ENCODE measurements at regions not wholly inside any gene's neighbourhood (a gene's known extent, or its start where the extent isn't known, plus 50 kb on each side); places are given as distances from the start of the nearest gene placed in this dataset.

DNA sequence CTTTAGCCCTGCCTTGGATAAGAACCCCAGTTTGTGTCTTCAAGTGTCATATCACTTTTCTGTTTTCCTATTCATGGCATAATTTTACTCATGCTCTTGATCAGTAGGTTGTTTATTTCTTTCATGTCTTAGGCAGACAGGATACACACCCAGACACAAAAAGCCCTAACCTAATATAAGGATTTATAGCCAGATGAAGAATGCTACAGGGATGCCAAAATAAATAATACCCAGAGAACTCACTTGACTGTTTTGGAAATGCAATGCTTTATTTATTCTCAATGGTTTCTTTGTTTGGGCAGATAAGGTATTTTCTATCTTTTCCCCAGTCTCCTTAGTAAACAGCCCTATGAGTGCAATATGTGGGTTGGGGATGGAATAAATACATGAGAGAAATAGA is 424.0 kb upstream of the PDZRN3 start:
- no peak overlapping the region for H2AK5ac ChIP-seq (ENCODE audit: insufficient read length, low read length)
- no peaks in the 10 kb centered on the region for H3K79me2 ChIP-seq (ENCODE audit: insufficient read depth, low read length)
- H3K27me3 ChIP-seq (ENCODE audit: insufficient read depth, low read length) = no peaks in the 10 kb centered on the region
- no peak overlapping the region for H3K4me2 ChIP-seq (ENCODE audit: insufficient read depth, insufficient read length, low read length)
- TF ChIP-seq, protein P1, sequence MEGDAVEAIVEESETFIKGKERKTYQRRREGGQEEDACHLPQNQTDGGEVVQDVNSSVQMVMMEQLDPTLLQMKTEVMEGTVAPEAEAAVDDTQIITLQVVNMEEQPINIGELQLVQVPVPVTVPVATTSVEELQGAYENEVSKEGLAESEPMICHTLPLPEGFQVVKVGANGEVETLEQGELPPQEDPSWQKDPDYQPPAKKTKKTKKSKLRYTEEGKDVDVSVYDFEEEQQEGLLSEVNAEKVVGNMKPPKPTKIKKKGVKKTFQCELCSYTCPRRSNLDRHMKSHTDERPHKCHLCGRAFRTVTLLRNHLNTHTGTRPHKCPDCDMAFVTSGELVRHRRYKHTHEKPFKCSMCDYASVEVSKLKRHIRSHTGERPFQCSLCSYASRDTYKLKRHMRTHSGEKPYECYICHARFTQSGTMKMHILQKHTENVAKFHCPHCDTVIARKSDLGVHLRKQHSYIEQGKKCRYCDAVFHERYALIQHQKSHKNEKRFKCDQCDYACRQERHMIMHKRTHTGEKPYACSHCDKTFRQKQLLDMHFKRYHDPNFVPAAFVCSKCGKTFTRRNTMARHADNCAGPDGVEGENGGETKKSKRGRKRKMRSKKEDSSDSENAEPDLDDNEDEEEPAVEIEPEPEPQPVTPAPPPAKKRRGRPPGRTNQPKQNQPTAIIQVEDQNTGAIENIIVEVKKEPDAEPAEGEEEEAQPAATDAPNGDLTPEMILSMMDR (conservative IDR thresholded peaks at IDR 0.05) = no peak
- H3K14ac ChIP-seq (ENCODE audit: insufficient read depth, low read length) = no peak overlapping the region
- H2BK20ac ChIP-seq (ENCODE audit: low read depth, low read length, poor library complexity, severe bottlenecking) = no peak overlapping the region
- no peak overlapping the region for H3K56ac ChIP-seq (ENCODE audit: insufficient read length, low read depth, low read length)
- no peak overlapping the region for H4K5ac ChIP-seq (ENCODE audit: insufficient read length, low read depth, low read length)
- H2AFZ ChIP-seq (ENCODE audit: low read length) = no peak overlapping the region
- H2BK15ac ChIP-seq (ENCODE audit: low read depth, low read length) = no peak overlapping the region
- no peak overlapping the region for H3K9ac ChIP-seq (ENCODE audit: extremely low read depth, insufficient read length, low read length)
- Mint-ChIP-seq H3K4me3 (no peak overlapping the region), H3K4me1 (no peaks in the 10 kb centered on the region), H3K9me3 (no peaks in the 10 kb centered on the region), H3K36me3 (ENCODE audit: insufficient read depth in 1 of 3, low read depth in 3 of 3) (no peaks in the 10 kb centered on the region), H3K27me3 (ENCODE audit: low read depth) (no peaks in the 10 kb centered on the region), H3K27ac (no peak overlapping the region)
- no peak overlapping the region for H3T11ph ChIP-seq (ENCODE audit: low read length)
- H3K79me1 ChIP-seq (ENCODE audit: insufficient read depth, low read depth, low read length, poor library complexity, severe bottlenecking) = no peaks in the 10 kb centered on the region
- H2BK5ac ChIP-seq (ENCODE audit: insufficient read length, low read length) = no peak overlapping the region
- H2BK12ac ChIP-seq (ENCODE audit: insufficient read length, low read depth, low read length) = no peak overlapping the region
- H4K91ac ChIP-seq (ENCODE audit: insufficient read length, low read depth, low read length) = no peak overlapping the region
- no peaks in the 10 kb centered on the region for H3K9me3 ChIP-seq (ENCODE audit: control insufficient read depth, low read depth, low read length)
- no peaks in the 10 kb centered on the region for H3K23me2 ChIP-seq (ENCODE audit: insufficient read length, low read depth, low read length, poor library complexity, severe bottlenecking)
- no peak overlapping the region for H2BK120ac ChIP-seq (ENCODE audit: low read depth, low read length, poor library complexity, severe bottlenecking)
- H4K20me1 ChIP-seq (ENCODE audit: control insufficient read depth, insufficient read depth, insufficient read length) = no peaks in the 10 kb centered on the region
- no peak overlapping the region for H3K4ac ChIP-seq (ENCODE audit: low read depth, low read length)
- H3K23ac ChIP-seq (ENCODE audit: insufficient read length, low read depth, low read length) = no peak overlapping the region
- H3K4me1 ChIP-seq (ENCODE audit: insufficient read depth, low read length) = no peaks in the 10 kb centered on the region
- no peak overlapping the region for H3K27ac ChIP-seq (ENCODE audit: insufficient read length, low read depth, low read length)
- H3K18ac ChIP-seq (ENCODE audit: insufficient read length, low read depth, low read length) = no peak overlapping the region
- DNase-seq = no peak
- no peak overlapping the region for H4K8ac ChIP-seq (replicated peaks; ENCODE audit: insufficient read length, low read depth, low read length)

All from H9 (cell line).